ENCODE measurements at regions not wholly inside any gene's neighbourhood (a gene's known extent, or its start where the extent isn't known, plus 50 kb on each side); places are given as distances from the start of the nearest gene placed in this dataset.

- no peak for TF ChIP-seq CTCF (IDR thresholded peaks at IDR 0.05)
- no peaks in the 10 kb centered on the region for H3K9me3 ChIP-seq
- no peak for DNase-seq
- no peaks in the 10 kb centered on the region for H3K4me1 ChIP-seq
- no peaks in the 10 kb centered on the region for H3K36me3 ChIP-seq
- no peak for ATAC-seq
- H3K27me3 ChIP-seq = no peaks in the 10 kb centered on the region
- no peak overlapping the region for H3K4me3 ChIP-seq
- no peak overlapping the region for H3K27ac ChIP-seq
- intact Hi-C loops (cut with DNase I) = no loop called here
Measured at GRCh38 chr1:212500983-212501382, 68.3 kb downstream of the NENF start.

GRCh38 chr1:212503714-212504113, 71.0 kb downstream of the NENF start:
- no peak overlapping the region for H3K27ac ChIP-seq
- no peaks in the 10 kb centered on the region for H3K27me3 ChIP-seq
- no peak for TF ChIP-seq CTCF (IDR thresholded peaks at IDR 0.05)
- H3K4me3 ChIP-seq = no peak overlapping the region
- no peaks in the 10 kb centered on the region for H3K36me3 ChIP-seq
- intact Hi-C loops (cut with DNase I) = no loop called here
- no peaks in the 10 kb centered on the region for H3K4me1 ChIP-seq
- no peak for ATAC-seq
- no peak for DNase-seq
- no peaks in the 10 kb centered on the region for H3K9me3 ChIP-seq

DNA sequence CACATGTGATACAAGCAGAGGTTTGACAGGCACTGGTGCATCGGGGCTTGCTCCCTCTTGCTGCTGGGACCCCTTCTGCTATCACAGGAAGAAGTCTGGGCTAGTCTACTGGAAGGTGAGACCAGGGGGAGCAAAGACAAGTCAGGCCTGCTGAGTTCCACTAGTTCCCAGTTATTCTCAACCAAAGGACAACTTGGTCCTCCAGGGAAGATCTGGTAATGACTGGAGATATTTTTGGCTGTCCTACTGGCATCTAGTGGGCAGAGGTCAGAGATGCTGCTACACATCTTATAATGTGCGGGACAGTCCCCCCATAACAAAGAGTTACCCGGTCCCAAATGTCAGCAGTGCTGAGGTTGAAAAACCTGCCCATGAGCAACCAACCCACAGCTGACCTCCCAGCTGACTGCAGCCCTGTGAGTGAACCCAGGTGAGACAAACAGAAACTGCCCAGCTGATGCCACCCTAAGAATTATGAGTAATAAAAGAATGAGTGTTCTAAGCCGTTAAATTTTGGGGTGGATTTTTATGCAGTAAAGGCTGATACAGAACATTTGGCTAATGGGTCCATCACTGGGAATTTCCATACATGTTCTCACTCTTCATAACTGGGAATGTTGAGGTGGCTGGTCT, 71.6 kb downstream of the NENF start:
- Histone ChIP-seq H3K36me3 (no peaks in the 10 kb centered on the region), H3K4me1 (no peaks in the 10 kb centered on the region), H3K27ac (no peak overlapping the region), H3K27me3 (no peaks in the 10 kb centered on the region), H3K9me3 (no peaks in the 10 kb centered on the region), H3K4me3 (no peak overlapping the region)
- intact Hi-C loops (cut with DNase I) = no loop called here
- ATAC-seq = no peak
- no peak for TF ChIP-seq CTCF (IDR thresholded peaks at IDR 0.05)
- DNase-seq = no peak

GRCh38 chr1:212506666-212507065, 73.9 kb downstream of the NENF start:
- H3K4me3 ChIP-seq = no peak overlapping the region
- H3K9me3 ChIP-seq = no peaks in the 10 kb centered on the region
- ATAC-seq (no peak), DNase-seq (no peak)
- no peaks in the 10 kb centered on the region for H3K36me3 ChIP-seq
- H3K27ac ChIP-seq = no peak overlapping the region
- H3K4me1 ChIP-seq = no peaks in the 10 kb centered on the region
- no peak for TF ChIP-seq CTCF (IDR thresholded peaks at IDR 0.05)
- intact Hi-C loops (cut with DNase I) = no loop called here
- peaks cover 11% of the 10 kb centered on the region for H3K27me3 ChIP-seq

DNA sequence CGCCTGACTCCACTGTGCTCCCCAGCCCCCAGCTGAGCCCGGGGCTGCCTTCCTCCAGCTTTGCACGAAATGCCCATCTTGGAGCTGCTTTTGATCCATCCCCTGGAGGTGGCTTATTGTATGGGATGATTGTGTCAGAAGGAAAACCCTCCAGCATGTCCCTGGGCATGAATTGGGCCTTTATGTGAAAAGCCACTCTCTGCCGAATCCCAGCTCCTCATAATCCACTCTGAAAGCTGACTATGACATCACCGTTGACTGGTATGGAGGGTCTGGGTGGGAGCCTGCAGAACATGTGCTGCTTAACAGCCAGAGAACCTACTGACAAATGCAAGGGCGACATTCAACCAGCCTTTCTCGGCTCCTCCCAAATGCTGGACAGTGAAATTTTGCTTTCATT, 74.6 kb downstream of the NENF start:
- Histone ChIP-seq H3K36me3 (no peaks in the 10 kb centered on the region), H3K4me3 (no peak overlapping the region), H3K27me3 (peaks cover 18% of the 10 kb centered on the region), H3K27ac (no peak overlapping the region), H3K9me3 (no peaks in the 10 kb centered on the region), H3K4me1 (no peaks in the 10 kb centered on the region)
- no peak for ATAC-seq
- intact Hi-C loops (cut with DNase I) = no loop called here
- no peak for TF ChIP-seq CTCF (IDR thresholded peaks at IDR 0.05)
- DNase-seq = no peak
